ENCODE measurements at regions not wholly inside any gene's neighbourhood (a gene's known extent, or its start where the extent isn't known, plus 50 kb on each side); places are given as distances from the start of the nearest gene placed in this dataset.

DNA sequence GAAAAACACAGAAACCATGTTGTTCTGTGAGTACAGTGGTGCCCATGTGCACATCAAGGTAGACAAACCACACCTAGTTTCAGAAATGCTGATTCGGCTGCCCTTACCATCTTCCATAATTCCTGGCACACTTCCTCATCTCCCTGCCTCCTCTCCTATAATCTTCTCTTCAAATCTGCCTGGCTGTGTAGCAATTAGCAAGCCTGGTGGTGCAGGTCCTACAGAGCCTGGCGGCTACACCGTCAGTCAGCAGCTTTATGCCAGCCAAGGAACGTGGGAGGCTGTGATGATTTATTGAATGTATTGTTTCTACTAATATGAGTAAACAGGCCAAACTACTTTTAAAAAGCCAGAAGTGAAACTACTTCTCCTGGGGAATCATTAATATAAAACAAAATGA lies 106.8 kb downstream of the SEMA6D start:
- no peak for DNase-seq (ENCODE audit: low read depth in 2 of 2)

DNA sequence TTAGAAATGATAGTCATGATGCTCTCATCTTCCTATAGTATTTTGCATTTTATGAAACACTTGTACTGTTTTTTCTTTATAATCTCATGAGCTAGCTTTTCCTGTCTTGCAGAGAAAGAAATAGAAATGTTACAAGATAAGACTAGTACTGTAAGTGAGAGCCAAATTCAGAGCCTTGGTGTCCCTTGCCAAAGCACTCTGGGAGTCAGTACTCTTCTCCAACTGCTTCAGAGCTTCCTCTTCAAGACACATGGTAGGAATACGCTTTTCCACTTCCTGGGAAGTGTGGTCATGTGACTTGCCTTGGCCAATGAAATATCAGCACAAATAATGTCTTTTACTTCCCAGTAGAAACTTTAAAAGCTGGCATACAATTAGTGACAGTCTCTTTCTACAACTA lies 112.4 kb downstream of the SEMA6D start:
- DNase-seq (ENCODE audit: low read depth in 2 of 2): no peak

DNA sequence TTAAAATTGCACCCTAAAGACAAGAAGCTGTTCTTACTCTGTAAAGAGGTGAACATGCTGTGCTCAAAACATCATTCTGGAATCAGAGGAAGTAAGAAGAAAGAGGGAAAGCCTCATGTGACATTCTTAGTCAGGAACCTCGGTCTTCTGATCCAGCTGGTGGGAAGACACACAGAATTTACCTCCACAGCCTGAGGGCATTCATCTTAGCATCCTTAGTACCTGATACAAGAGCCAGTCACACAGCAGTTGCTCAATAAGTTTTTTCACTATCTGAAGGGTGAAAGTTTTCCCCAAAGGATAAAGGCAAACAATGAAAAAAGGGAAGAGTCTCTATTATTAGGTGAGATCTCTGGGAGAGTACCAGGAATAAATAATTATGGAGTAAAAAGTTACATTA lies 116.8 kb downstream of the SEMA6D start:
- DNase-seq (ENCODE audit: low read depth in 2 of 2): no peak

DNA sequence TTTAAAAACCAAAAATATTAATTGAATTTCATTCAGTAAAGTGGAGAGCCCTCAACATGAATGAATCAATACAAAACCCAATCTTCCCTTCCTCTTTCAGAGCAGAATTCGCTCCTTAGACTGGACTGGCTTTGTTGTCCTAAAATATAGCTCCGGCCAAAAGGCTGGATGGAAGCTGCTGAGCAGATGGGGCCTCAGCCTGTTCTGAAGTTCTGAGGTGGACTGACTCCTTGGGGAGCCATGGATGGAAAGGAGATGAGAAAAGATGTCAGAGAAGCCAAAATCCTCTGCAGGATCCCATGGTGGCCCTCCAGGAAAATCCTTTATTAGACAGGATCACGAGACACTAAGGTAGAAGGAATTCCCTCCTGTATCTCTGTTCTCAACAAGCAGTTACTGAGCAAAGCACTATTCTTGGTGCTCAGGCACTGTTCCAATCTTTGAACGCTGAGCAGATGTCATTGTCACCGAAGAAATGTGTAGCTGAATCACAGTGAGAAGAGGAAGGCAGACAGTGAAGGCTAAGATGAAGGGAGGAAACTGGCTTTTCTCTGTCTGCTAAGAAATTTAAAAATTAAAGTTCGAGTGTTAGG lies 122.0 kb downstream of the SEMA6D start:
- no peak for DNase-seq (ENCODE audit: low read depth in 2 of 2)

DNA sequence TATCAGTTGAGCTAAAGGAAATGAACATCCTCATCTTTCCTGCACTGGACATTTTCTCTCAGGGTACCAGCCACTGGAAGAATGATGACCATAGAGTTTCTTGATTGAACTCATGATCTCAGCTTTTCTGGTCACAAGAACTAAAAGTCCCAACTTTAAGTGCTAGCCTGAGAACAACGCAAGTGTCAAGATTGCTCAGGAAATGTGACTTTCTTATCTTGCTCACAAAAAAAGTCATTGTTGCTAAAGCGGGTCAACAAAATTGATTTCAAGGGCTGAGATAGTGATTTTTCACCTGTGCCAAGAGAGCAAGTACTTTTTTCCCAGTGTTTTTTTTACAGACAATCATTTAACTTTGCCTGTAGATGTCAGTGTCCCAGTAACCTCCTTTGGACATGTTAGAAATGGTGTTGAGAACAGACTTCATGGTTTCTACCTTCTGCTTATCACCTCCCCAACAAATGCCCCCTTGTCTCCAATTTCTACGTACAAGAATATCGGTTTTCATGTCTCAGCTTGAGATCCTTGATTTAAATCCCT lies 125.9 kb downstream of the SEMA6D start:
- DNase-seq (ENCODE audit: low read depth in 2 of 2): no peak

DNA sequence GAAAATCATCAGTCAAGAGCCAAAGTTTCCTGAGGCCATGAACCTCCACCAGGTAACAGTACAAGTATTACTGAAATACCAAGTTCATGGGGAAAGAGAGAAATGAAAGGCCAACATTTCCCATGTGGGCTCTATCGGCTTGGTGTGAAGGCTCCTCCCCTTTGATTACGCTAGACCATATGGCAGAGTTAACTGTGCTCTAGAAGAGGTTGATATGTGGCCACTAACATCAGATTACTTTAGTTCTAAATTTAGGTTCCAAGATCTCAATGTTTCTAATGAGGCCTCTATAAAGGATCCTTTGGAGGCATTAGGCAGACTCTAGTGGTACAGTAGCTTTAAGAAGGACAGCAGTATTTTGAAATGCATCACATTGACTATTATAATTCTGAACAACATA lies 127.1 kb downstream of the SEMA6D start:
- DNase-seq (ENCODE audit: low read depth in 2 of 2): no peak

DNA sequence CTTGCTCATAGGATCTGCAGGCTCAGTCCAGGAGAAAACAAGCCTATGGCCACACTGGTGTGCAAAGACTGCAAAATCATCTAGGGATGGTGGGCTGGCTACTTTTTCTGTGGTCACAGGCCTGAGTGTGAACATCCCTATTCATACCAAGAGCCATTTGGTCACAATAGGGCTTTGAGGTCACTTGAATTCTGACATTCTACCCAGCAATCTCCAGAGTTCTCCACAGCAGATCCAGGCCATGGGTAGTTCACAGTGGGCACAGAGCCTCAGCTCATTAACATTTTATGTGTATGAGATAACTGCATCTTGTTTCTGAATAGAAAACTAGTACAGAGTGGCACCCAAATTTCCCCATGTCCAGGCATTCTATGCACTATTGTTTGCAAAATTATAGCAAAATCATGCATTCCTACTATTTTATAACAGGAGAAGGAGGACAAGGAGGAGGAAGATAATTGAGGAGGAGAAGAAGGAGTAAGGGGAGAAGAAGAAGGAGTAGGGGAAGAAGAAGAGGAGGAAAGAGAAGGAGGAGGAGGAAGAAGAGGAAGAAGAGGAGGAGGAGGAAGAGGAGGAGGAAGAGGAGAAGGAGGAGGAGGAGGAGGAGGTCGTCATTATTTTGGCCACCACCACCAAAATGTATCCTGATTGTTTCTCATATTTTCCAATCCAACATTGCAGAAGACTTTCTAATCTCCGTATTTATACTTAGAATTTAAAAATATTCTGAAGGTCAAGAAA lies 129.0 kb downstream of the SEMA6D start:
- no peak for DNase-seq (ENCODE audit: low read depth in 2 of 2)

DNA sequence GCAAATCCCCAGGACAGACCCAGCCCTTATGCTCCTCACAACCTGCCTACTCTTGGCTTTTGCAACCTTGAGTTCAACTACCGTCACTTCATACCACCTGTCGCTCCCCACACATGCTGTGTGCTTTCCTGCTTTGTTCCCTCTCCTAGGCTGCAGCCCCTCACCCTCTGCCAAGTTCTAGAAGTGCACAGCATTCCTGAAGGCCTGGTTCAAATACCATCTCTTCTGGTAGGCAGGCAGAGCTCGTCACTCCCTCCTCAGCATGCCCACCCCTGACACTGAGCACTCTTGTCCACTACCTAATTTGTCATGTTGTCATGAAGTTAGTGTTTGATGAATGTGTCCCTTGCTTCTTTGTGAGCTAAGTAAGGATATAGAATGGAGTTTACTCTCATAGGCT lies 129.6 kb downstream of the SEMA6D start:
- DNase-seq (ENCODE audit: low read depth in 2 of 2): no peak

DNA sequence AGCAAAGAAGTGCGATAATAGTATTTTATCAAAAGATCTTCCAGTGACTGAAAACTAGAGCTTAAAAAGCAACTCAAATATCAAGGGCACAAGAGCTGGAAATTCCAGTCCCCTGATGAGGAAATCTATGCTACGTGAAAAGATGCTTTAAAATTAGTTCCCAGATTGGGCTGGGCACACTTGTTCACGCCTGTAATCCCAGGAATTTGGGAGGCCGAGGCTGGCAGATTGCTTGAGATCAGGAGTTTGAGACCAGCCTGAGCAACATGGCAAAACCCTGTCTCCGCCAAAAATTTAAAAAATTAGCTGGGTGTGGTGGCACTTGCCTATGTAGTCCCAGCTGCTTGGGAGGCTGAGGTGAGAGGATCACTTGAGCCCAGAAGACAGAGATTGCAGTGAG lies 138.8 kb downstream of the SEMA6D start:
- no peak for DNase-seq (ENCODE audit: low read depth in 2 of 2)

DNA sequence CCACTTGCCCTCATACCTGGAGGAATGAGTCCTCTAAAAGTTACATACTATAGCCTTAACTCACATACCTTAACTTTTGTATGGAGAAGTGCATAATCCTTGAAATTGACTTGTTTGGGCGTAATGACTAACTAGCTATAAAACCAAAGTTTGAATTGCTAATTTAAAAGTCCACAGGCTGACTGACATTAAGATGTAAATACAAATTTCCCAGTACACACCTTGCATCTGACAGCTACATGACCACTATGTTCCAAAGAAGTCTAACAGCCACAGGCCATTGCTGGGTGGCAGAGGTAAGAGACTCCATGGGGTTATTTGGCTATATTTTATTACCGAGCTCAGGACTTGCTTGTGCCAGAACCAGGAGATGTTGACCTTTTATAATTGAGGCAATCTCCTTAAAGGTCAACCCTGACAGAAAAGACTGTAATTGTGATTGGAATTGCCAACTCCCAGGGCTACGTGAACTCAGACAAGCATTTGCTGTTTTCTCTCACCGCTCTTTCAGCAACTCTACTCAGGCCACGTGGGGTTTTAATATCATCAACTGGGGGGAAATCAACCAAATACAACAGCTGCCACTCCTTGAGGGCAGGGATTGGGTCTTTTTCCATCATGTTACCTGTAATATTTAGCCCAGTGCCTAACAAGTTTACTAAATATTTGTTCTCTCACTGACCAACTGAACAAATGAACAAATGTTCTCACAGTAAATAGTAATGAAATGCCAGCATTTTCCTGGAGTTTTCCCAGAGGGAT lies 139.9 kb downstream of the SEMA6D start:
- no peak for DNase-seq (ENCODE audit: low read depth in 2 of 2)

DNA sequence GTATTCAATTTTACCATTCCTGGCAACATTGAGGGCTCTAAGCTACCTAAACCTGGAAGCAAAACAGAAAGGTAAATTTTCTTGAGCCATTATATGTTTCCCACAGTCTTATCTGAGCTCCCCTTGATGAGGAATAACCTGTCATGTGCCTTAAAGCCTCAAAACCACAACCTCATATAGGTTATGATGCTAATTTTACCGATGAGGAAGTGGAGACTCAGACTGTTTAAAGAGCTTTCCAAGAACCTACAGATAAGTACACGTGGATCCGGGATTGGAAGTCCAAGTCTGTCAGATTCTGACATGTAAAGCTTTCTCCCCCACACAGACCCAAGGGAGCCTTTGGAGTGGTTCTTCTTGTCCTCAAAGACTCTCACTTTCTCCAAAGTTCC lies 140.5 kb downstream of the SEMA6D start:
- no peak for DNase-seq (ENCODE audit: low read depth in 2 of 2)

DNA sequence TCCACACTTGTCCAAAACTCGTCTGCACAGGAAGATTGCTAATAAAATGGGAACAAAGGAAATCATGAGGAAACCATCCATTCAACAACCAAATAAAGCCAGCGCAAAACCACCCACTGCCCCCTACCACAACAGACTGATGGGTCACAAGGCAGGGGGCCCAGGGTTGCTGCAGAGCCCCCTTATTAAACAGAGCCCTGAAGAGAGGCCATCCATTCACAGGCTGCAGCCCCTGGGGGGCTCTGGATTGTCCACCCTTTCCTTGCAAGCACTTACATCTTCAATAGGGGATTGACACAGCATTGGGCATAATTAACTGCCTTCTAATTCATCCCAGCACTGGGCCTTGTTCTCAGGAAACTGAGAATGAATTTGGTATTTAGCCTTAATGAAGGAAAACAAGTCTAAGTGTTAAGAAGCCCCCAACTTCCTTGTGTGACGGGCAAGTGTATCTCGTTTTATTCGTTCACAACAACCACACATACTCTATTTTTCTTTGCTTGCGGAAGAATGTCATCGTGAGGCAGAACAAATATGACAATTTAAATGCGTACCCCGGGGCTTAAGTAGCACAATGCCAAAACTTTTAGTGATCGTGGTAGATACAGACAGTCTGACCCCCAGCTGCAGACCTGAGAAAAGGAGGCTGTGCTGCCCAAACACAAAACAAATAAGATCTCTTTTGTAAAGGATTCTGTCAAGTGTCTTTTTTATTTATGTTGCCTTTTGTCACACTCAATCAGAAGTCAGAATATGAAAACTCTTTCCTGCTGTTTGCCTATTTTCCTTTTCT lies 144.0 kb downstream of the SEMA6D start:
- no peak for DNase-seq (ENCODE audit: low read depth in 2 of 2)

DNA sequence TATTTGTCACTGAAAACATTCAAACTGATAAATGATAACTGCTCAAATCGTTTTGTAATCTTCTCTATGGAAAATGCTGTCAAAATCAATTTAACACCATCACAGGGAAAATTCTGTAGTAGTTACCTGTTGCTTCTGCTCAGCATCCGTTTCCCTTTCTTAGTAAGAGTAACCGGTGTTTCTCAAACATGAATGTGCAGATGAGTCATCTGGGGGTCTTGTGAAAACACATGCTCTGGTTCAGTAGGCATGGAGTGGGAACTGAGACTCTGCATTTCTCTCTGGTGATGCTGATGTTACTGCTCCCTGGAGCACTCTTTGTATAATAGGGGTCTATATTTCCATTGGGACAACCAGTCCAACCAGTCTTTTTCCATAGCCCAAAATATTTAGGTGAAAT lies 145.1 kb downstream of the SEMA6D start:
- no peak for DNase-seq (ENCODE audit: low read depth in 2 of 2)

DNA sequence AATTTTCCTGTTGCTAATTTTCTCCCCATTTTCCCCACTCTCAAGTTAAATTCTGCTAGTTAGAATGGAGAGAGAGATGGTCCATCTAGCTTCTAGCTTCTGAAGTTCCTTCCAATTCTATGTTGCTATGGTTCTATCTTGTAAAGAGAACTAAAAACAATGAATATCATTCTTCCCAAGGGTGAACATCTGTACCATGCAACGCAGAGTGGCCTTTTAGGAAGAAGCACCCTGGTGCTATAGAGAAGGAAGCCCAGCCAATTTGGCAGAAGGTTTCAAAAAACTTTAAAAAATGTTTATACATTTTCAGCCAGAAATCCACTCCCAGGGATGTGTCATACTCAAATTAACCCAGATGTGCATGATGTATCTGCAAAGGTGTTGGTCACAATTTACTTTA lies 149.1 kb downstream of the SEMA6D start:
- DNase-seq (ENCODE audit: low read depth in 2 of 2): no peak

DNA sequence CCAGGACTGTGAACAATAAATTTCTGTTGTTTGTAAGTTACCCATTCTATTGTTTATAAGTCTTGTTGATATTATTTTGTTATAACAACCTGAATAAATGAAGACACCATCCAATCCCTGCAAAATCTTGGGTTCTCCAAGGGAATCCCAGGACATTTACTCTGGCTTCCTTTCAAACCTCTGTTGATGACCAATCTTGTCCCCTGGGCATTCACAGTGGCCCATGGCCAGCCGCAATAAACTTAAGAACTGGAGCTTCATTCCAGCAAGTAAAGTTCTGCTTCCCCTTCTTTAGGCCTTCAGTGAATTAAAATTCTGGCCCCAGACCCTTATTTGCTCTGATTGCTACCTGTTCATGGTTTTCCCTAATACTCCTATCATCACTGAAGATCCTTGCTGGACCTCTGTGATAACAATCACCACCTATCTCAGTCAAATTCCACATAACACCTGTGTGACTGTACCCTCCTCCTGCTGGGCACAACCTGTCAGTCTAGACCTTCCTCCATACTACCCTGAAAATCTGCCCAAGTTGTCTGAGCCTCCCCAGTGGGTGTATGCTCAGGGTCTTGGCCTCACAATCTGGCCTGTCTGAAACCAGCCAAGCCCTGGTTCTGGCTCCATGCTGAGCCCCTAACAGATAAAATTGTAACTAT lies 153.1 kb downstream of the SEMA6D start:
- no peak for DNase-seq (ENCODE audit: low read depth in 2 of 2)

DNA sequence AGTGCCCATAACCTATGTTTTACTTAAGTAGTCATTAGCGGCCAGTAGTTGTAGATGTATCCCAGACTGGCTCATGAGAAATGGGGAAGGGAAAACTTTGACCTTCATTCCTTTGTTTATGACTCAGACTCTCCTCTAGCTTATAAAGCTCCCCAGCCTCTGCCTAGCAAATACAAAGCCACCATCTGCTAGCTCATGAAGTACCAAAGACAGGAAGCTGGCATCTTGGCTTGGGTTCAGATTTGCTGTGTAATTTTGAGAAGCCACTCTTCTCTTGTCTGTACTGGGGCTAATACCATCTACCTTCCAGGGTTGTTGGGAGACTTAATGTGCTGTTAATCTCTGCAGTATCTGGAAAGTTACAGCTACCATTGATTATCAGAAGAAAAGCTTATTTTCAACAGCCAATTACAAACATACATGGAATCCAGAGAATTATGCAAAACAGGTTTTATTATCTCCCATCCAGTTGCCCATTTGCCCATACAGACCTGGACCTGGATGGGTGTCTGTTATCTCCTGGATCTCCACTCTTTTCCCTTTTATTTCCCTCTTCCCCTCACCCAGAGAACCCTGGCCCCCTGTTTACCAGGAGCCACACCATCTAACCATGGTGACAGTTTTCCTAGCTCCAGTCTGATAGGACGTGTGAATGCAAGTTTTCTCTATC lies 153.8 kb downstream of the SEMA6D start:
- DNase-seq (ENCODE audit: low read depth in 2 of 2): peak in 1 of 2 donors; percentile 72

DNA sequence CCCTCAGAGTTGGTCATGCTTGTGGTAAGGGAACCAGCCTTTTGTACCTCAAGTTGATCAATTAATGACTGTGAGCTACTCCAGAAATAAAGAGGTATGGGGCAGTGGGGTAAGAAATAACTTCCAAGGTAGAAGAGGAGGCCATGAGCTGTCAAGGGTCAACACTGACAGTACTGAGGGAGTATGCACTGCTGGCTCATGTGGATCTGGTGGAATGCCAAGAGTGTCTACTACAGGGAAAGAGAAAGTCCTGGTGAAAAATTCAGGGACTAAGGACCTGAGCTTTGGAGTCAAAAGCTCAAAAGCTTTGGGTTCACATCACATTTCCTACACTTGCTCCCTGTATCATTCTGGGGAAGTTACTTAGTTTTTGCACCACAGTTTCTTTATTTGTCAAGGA lies 154.9 kb downstream of the SEMA6D start:
- no peak for DNase-seq (ENCODE audit: low read depth in 2 of 2)

DNA sequence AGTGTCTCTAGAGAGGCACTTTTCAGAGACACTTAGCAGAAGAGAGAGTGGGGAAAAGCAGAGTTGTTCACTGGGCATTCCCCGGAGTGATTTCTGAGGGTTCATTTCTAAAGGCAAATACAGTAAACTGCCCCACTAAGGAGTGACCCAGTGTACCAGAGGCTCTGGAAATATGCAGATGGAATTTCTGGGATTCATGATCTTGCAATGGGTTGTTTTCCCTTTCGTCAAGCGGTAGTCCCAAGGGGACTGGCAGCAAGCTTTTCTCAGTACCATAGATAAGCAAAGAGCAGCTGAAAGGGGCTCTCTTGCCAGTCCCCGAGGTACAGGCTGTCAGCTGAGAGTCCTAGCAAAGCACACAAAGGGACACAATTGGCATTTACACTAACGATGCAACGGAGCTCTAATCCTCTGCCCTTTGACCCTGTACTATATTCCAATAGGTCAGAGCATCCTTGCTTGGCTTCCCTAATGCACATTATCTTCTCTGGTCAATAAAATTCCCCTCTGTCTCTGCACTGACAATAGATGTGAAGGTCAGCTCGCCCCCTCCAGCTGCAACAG lies 155.6 kb downstream of the SEMA6D start:
- DNase-seq (ENCODE audit: low read depth in 2 of 2): no peak

DNA sequence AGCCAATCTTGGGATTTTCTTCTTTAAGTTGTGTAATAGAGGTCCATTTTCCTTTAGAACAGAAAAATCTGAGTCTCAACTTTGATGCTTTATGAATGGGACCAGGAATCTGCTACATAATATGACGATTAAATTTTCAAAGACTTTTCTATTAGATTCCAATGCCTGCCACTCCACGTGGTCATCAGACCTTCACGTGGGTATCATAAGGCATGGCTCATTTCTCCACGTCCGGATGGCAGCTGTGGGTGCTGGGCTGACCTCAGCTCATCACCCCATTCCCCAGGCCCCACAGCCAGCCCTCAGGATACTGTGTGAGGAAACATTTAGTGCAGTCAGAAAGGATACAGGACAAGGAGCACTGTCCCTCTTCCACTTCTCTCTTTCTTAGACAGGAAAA lies 159.7 kb downstream of the SEMA6D start:
- no peak for DNase-seq (ENCODE audit: low read depth in 2 of 2)

DNA sequence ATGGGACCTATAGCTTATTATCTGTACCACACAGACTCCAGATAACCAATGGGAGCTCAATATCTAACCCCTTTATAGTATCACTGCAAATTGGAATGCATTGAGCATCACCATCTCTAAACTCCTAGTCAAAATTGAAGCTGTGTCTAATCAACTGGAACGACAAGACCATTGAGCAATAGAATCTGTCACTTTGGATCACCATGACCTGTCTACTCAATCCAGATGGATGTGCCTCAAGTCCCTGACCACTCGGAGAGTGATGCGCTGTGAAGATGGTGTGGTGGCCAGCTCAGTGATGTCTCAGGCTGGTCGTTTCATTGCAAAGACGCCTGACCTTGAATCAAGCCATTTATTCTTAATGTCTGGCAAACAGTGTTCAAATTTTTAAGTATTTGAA lies 160.5 kb downstream of the SEMA6D start:
- DNase-seq (ENCODE audit: low read depth in 2 of 2): no peak

All from dermis microvascular lymphatic vessel endothelial cell (primary cell).